Umbilical cord (tissue), 1 donor: ENCODE measurements at regions not wholly inside any gene's neighbourhood (a gene's known extent, or its start where the extent isn't known, plus 50 kb on each side); places are given as distances from the start of the nearest gene placed in this dataset.

Experiments used
- DNase-seq: peaks from one replicate; pipeline ENCODE4 v3.0.0-alpha.2; 2015; ENCODE audit warnings: low spot score

DNA sequence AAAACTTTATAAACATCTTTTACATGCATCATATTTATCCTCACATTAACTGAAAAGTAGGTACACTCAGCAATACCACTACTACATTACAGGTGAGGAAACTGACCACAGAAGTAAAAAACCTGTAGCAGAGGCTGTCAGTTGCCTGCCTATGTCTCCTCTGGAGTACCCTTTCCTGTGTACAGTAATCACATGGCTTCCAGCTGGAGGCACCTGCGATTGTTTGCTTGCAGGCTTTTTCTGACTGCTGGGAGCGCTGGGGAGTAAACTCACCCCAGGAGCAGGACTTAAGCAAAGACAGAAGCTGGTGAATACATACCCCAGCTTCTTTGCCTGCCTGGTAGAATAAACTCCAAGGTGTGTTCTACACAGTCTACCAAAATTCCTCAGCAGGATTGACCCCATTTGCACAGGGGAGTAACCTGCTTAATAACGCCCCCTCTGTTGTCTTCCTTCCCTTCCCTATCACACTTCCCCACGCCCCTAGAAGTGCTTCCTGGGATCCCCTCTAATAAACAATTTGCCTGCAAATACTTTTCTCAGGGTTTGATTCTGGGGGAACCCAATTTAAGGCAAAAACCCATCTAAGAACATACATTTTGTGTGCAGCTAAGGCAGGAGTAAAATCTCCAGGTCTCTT is 138.9 kb downstream of the PTH2R start:
- no peak for DNase-seq

DNA sequence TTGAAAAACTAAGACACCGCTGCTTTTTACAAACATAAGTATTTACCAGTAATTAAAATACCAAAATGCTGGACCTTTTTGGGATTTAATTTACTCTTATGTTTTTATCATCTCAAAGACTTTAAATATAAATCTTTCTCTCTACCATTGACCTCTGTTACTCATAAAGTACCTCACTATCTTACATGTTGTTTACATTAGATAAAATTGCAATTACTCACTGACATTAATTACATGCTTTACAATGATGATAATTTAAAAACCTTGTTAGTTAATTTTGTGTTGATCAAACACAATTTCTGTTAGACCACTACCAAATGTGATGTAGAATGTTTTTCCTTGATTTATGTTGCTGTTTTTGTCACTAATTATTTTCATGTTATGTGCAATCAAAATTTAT is 139.5 kb downstream of the PTH2R start:
- no peak for DNase-seq

DNA sequence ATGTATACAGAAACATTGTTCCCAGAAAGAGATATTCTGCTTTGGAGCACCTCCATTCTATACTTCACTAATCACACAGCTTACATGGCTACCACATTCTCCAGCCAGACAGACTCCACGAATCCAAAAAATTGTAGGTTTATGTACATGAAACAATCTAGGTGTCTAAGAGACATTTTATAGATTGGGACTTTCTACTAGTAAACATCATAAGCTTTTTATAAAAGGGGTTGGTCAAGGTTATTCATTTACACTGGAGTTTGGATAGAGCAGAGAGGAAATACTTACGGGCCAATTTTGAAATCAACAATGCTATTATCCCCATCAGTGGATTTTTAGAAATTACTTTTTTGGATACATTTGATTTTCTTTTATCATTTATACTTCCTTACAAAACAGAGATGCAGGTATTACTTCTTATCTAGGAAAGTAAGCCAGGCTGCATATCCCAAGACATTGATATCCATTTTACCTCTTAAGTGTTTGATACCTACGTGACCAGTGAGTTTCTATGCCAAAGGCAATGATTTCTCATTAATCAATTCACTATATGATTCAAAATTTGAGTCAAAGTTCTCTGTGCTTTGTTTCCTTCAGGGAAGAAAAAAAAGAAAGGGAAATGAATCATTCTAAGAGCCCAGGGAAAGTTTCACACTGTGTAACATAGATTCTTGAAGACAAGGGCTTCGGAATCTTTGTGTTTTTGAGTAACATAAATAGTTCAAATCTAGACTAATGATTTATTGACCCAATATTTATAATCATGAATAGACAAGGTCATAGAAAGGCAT is 140.5 kb downstream of the PTH2R start:
- no peak for DNase-seq

DNA sequence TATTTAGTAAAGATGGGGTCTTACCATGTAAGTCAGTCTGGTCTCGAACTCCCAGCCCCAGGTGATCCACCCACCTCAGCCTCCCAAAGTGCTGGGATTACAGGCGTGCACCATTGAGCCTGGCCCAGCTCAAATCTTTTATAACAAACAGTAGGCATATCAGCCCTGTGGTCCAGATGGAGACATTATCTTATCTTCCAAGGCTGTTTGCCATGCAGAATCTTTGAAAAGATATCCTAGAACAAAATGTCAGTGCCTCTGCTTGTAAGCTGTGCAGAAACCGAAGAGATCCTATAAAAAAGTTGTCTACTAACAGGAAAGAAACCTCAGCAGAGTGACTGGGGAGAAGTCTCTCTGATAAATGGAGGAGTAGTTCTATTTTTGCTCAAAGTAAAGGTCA is 142.1 kb downstream of the PTH2R start:
- DNase-seq = peak; percentile 35

DNA sequence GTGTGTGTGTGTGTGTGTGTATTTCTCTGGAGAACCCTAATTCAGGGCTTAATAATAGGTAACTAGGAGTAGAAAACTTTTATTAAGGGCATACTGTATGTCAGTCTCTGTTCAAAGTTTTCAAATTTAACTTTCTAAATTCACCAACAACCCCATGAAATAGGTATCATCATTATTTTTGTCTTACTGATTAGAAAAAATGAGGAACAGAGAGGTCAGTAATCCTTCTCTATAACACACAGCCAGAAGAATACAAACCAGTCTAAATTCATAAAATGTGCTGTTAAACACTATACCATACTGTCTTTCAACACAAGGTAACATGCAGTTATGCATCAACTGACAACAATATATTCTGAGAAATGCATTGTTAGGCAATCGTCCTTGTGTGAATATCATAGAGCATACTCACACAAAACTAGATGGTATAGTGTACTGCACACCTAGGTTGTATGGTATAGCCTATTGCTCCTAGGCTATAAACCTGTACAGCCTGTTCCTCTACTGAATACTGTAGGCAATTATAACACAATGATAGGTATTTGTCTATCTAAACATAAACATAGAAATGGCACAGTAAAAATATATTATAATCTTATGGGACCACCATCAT is 143.1 kb downstream of the PTH2R start:
- DNase-seq = no peak

DNA sequence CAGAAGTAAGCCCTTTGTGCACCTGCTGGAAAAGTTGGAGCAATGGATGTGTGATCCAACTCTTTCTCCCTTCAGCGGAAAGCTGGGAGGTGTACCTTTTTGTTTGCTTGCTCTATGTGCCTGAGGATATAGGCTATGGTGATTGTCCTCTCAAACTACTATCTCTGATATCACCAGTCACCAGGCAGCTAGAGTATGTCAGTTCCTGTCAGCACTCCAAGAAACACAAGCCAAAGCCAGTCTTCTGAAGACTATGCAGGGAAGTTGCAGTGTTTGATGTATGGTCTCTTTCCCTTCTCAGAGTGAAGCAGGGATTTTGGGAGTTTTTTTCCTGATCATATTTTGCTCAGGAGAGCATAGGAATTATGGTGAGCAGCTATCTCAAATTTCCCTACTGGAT is 146.4 kb downstream of the PTH2R start:
- DNase-seq = no peak

DNA sequence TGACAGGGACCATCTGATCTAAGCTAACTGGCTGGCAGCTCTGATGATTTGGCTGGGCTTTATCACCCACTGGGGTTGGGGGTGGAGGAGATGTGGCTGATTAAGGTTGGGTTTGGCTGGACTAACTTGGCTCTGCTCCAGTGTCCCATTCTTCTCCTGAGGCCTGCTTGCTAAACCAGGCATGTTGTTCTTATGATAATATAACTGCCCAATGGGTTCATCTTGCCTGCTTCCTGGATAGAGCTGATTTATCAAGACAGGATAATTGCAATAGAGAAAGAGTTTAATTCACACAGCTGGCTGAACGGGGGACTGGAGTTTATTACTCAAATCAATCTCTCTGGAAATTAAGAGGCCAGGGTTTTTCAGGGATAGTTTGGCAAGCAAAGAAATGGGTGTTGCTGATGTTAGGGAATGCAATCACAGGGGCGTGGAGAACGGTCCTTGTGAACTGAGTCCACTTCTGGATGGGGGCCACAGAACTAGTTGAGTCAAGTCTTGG is 150.4 kb downstream of the PTH2R start:
- no peak for DNase-seq

DNA sequence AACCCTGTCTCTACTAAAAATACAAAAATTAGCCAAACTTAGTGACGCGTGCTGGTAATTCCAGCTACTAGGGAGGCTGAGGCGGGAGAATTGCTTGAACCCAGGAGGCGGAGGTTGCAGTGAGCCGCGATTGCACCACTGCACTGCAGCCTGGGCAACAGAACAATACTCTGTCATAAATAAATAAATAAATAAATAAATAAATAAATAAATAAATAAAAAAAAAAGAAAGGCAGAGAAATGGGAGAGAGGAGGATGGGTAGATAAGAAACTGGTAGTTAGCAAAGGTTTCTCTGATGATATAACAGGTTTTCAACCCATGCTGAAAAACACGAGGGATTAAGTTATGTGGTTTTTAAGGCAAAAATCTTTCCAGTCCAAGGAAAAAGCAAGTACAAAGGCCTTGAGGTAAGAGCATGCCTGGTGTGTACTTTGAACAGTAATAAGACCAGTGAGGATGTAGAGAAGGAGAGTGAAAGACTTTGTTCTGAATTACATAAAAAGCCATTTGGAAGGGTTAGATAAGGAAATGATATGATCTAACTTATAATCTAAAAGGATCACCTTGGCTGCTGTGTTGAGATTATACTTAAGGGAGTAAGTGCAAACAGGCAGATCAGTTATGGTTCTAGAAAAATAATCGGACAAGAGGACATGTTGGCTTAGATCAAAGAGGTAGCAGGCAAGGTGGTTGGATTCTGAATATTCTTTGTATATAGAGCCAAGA is 159.3 kb downstream of the PTH2R start:
- no peak for DNase-seq

DNA sequence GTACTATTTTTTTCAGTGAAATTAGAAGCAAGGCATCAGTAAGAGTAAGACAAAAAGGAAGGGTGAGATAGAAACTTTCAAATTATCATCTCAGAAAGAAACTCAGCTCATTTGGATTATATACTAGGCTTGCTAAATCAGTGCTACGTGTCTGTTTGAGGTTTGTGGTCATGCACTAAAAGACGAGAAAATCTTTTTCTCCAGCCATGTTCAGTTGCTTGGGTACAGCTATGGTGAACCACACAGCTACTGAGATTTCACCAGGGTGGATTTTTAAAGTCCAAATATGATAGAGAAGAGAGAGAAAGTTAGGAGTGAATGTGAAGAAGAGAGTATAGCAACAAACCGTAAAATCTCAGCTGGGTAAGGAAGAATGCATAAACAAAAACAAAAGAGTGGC is 161.6 kb downstream of the PTH2R start:
- no peak for DNase-seq

DNA sequence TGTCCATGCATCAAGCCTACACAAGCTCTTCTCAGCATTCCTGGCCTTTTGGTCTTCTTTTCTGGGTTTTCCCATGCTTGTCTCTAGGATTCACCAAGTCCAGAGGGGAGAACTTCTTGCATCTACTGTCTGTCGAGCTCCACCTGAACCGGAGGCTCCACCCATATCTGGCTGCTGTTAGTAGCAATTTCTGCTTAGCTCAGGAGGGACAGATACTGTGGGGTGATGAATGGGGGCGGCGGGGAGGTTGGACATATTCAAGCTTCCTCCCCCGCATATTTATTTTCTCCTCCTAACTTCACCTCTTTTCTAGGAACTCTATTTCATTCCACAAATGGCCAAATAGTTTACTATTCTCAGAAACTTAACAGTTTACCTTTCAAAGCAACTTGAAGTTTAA is 163.5 kb downstream of the PTH2R start:
- no peak for DNase-seq

DNA sequence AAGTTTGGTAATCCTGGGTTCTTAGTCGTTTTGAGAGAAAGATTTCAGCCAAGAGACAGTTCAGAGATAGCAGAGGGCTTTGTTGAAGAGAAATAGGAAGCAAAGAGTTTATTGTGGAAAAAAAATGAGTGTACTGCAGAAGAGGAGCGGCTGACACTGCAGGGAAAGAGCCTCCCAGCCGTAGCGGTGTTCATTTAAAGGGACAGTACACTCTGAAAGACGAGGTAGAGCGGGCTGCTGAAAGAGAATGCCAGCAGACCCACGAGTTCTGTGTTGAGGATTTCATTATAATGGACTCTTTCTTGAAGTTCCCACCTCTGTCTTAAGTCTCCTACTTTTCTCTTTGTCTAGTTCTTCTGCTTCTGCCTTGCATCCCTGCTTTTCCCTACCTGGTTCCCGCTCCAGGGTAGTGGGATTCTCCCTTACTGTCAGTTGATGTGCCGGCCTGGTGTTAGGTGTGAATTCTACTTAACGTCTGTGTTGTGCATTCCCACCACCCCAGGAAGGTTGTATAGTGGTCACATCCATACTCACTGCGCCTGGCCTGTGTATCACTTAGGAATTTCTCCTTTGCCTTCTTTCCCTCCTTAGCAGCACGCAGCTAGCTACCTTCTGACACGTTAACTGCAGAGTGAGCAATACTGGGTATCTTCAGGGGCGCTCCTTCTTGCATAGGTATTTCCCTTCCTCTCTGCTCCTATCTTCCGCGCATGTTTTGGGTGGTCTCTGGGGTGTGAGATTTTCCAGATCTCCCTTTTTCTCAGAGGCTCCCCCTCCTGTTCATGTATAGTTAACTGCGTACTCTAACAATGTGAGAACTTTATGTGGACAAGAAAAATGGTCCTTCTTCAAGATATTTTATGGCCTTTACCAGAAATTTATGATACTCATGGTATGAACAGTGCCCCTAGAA is 164.5 kb downstream of the PTH2R start:
- DNase-seq = peak; percentile 15

DNA sequence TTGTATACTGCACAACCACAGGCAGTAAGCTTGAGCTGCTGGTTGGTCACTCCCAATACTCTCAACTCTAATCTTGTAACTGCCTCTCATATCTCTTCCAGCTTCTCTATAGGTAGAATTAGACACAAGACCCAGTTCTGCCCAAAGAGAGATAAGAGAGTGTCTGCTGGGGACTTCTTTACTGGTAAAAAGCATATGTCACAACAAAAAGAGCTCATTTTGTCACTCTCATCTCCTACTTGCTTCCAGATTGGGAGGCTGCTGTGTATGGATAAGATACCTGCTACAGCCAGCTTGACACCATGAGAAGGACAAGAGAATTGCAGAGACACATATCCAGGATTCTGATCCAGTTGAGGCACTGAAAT is 165.2 kb downstream of the PTH2R start:
- no peak for DNase-seq

DNA sequence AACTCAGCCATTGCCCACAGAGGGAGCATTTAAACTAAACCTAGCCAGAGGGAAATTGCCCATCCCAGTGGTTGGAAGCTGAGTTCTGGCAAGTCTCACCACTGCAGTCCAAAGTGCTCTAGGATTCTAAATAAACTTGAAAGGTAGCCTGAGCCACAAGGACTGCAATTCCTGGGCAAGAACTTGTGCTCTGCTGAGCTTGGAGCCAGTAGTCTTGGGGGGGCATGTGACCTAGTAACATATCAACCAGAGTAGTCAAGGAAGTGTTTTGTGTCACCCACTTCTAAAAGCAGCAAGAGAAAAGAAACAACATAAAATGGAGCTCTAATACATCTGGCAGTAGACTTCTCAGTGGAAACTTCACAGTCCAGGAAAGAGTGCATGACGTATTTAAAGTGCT is 167.0 kb downstream of the PTH2R start:
- DNase-seq = no peak

DNA sequence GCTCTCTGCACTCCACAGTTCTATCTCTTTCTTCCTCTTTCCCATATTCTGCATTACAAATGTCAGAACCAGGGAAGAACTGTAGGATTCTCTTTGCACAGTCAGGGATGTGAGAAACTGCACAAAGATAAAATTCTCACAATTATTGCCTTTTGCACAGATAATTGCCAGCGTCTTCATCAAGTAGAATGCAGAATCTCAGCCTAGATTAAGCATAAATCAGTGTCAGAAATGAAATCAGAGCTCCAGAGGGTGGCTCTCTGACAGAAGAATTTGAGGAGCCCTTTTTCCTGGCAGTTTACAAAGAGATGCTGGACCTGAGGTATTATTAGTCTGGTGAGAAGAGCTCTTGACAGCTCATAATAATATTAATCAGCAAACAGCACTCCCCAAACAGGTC is 173.1 kb downstream of the PTH2R start:
- DNase-seq = no peak

DNA sequence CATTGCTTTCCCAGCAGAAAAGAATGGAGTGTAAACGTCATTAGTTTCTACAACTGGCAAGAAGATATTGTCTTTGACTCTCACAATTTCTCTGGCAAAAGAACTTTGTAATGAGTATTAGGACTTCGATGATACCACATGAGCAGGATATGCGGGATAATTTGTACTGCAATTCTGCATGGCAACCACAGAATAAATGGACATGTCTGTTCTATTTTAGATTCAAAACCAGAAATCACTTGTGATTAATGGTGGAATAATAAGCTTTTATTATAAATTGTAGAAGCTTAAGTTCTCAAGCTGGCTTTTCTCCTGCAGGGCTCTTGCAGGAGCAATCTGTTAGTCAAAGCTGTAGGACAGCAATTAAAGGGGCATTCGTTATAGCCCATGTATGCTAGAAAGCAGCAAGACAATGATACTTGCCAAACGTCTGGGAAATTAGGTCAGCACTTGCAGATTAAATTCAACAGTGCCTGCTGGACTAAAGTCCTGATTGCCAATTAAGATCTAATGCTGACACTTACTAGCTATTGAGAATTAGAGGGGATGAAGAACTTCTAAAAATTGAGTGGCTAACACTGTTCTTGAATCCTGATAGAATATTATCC is 177.9 kb downstream of the PTH2R start:
- DNase-seq = peak; percentile 30

DNA sequence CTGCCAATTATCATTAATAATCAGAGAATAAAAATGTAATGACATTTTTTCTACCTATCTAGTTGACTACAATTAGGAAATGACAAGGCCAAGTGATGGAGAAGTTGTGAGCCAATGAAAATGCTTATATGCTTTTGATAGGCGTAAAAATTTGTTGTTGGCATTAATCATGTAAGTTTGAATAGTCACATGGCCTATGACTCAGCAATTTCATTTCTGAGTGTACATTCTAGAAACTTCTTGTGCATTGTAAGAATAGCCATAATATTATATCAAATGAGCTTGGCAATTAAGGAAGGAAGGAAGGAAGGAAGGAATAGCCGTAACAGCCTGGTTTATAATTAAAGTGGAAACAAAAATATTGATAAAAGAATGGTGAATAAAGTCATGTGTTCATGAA is 179.9 kb downstream of the PTH2R start:
- no peak for DNase-seq

DNA sequence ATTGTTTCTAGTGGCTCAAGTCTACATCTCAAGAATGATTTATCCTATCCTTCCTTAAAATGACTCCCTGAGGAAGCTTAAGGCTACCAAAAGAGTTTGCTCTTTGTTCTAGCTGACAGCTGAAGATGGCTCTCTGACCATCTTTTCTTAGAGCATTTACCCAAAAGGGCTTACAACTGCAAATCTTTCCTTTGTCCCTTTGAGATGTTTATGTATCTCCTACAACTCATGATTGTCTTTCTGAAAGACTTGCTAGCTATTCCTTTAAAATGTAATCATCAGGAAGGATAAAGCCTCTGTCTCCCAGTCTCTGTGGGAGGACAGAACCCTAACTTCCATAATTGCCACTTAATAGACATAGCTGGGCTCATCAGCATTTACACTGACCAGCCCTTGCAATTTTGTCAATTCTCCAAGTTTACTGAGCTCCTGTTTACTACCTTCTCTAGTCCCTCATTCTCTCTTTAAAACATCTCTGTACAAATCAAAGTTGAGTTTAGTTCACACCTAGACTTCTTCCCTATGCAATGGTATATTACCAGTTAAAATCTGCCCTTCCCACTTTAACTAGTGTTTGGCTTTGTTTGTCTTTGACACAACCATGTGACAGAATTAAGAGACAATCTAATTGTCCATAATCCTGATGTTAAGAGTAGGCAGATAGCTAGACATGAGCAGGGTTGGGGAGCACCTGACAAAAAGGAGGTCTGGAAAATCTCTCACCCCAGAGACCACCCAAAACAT is 188.2 kb downstream of the PTH2R start:
- no peak for DNase-seq

DNA sequence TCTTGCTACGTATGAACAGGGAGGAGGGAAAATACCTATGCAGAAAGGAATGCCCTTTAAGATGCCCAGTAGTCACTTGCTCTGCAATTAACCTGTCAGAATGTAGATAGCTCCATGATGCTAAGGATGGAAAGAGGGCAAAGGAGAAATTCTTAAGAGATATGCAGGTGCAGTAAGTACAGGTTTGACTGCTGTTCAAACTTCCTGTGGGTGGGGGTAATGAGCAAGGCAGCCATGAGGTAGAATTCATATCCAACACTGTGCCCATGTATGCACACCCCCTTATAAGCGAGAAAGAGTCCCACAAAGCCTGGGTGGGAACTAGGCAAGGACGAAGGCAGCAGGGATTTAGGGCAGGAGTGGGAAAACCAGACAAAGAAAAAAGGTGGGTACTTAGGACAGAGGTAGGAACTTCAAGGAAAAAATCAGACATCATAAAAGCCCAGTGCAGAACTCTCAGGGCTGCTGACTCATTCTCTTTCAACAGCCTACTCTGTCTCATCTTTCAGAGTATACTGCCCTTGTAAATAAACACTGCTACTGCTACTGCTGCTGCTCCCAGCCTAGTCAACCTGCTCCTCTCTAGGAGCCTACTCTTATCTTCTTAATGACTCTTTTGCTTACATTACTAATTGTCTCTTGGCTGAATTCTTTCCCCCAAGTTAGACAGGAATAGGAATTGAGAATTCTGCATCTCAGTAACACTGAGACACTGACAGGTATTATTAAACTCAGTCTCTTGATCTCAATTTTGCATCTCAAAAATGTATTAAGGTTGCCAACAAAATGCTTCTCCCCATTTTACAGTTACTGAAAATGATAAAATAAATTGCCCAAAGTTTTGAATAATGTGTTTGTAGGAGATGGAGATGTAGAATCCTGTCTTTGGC is 189.0 kb downstream of the PTH2R start:
- no peak for DNase-seq

DNA sequence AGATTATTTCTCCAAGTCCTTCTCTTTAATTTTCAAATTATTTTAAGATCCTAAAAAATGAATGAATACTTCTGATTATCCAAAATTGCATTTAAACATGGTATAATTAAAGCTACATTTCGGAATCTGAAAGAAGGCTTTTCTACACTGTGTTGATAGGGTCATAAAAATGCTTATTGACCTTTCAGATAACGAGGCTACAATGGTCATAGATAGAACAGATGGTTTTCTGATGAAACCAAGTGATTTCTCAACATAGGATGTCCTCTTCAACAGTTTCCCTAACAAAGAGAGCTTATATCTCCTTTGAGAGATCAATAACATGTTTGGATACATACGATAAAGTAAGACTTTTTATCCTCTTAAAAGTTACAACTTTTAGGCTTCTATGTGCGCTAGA is 201.1 kb downstream of the PTH2R start:
- no peak for DNase-seq
